Cardiac muscle cell (in vitro differentiated cells and primary cell): ENCODE measurements at regions not wholly inside any gene's neighbourhood (a gene's known extent, or its start where the extent isn't known, plus 50 kb on each side); places are given as distances from the start of the nearest gene placed in this dataset.

Experiments used
- DNase-seq, 2 donors: peaks; one replicate each; pipeline versions ENCODE4 v3.0.0 to v3.0.0-alpha.2; 2010 to 2017; ENCODE audit warnings: low read depth in 1 of 2, low spot score in 1 of 2
- H3K27ac ChIP-seq: fragments of 200-600 bp; sonication (generic); 2 replicates; pipeline ENCODE4 v1.5.1; 2016
- H3K27me3 ChIP-seq: fragments of 200-600 bp; sonication (generic); 2 replicates; pipeline ENCODE4 v1.6.0; 2016; ENCODE audit warnings: control low read depth
- H3K36me3 ChIP-seq: fragments of 200-600 bp; sonication (generic); 2 replicates; pipeline ENCODE4 v1.5.1; 2016; ENCODE audit warnings: control low read depth
- H3K4me1 ChIP-seq: fragments of 200-600 bp; sonication (generic); 2 replicates; pipeline ENCODE4 v1.8.1; 2017; ENCODE audit warnings: low read depth, mild to moderate bottlenecking, mixed run types
- H3K4me3 ChIP-seq: fragments of 200-600 bp; sonication (generic); 2 replicates; pipeline ENCODE4 v1.5.1; 2016; ENCODE audit warnings: mild to moderate bottlenecking
- H3K9me3 ChIP-seq: fragments of 200-600 bp; sonication (generic); 2 replicates; pipeline ENCODE4 v1.5.1; 2017; ENCODE audit warnings: low read depth, mild to moderate bottlenecking, control low read depth
- CTCF ChIP-seq: IDR thresholded peaks from 2 replicates; pipeline ENCODE4 v1.5.1; 2012; ENCODE audit warnings: low read depth, mild to moderate bottlenecking, low read length

GRCh38 chr10:61325223-61325960 lies 127.8 kb downstream of the TMEM26 start:
- Histone ChIP-seq H3K36me3 (no peaks in the 10 kb centered on the region), H3K9me3 (no peaks in the 10 kb centered on the region), H3K4me1 (no peaks in the 10 kb centered on the region), H3K27me3 (no peaks in the 10 kb centered on the region), H3K4me3 (no peak overlapping the region), H3K27ac (no peak overlapping the region)
- no peak for TF ChIP-seq CTCF
- DNase-seq: peak in 1 of 2 donors; percentile 12

- TF ChIP-seq CTCF: no peak
- no peak overlapping the region for H3K27ac ChIP-seq
These were observed 129.5 kb downstream of the TMEM26 start for GRCh38 chr10:61323726-61324125.

GRCh38 chr10:61321041-61321857 lies 131.9 kb downstream of the TMEM26 start:
- no peak for TF ChIP-seq CTCF
- H3K36me3 ChIP-seq: no peaks in the 10 kb centered on the region
- H3K9me3 ChIP-seq: no peaks in the 10 kb centered on the region
- no peaks in the 10 kb centered on the region for H3K27me3 ChIP-seq
- H3K4me3 ChIP-seq: no peak overlapping the region
- H3K4me1 ChIP-seq: no peaks in the 10 kb centered on the region
- no peak overlapping the region for H3K27ac ChIP-seq
- no peak for DNase-seq

More at GRCh38 chr10:61323726-61324125, 129.5 kb downstream of the TMEM26 start:
- Histone ChIP-seq H3K27me3 (no peaks in the 10 kb centered on the region), H3K36me3 (no peaks in the 10 kb centered on the region), H3K4me1 (no peaks in the 10 kb centered on the region), H3K4me3 (no peak overlapping the region), H3K9me3 (no peaks in the 10 kb centered on the region)
- no peak for DNase-seq

- Histone ChIP-seq H3K9me3 (no peaks in the 10 kb centered on the region), H3K4me3 (no peak overlapping the region), H3K36me3 (no peaks in the 10 kb centered on the region), H3K4me1 (no peaks in the 10 kb centered on the region), H3K27me3 (no peaks in the 10 kb centered on the region), H3K27ac (no peak overlapping the region)
- DNase-seq: no peak
- no peak for TF ChIP-seq CTCF
These were observed 133.0 kb downstream of the TMEM26 start for GRCh38 chr10:61320257-61320587.

GRCh38 chr10:61319386-61320256 lies 133.6 kb downstream of the TMEM26 start:
- Histone ChIP-seq H3K4me1 (no peaks in the 10 kb centered on the region), H3K27ac (no peak overlapping the region), H3K27me3 (no peaks in the 10 kb centered on the region), H3K4me3 (no peak overlapping the region), H3K9me3 (no peaks in the 10 kb centered on the region), H3K36me3 (no peaks in the 10 kb centered on the region)
- TF ChIP-seq CTCF: no peak
- DNase-seq: no peak
